ENCODE measurements at regions not wholly inside any gene's neighbourhood (a gene's known extent, or its start where the extent isn't known, plus 50 kb on each side); places are given as distances from the start of the nearest gene placed in this dataset.

DNA sequence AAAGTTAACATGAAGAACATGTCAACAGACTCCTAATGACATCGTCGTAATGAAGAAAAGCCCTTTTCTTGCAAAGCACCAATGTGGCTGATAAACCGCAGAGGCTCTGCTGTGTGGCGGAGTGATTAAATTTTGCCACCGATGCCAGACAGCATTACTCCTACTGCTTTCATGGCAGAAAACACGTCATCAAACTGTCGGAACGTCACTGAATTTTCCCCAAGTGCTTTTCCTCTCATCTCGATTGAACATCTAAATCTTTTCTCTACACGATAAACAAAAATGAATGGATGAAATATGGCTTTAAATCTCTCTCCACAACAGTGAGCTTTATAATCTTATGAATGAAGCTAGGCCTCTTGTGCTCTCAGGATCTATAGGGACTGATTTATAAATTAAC is 159.8 kb upstream of the REG3G start:
- no peak for TF ChIP-seq GABPA (IDR thresholded peaks at IDR 0.05; ENCODE audit: low read depth)
- TF ChIP-seq POLR2AphosphoS5 (IDR thresholded peaks at IDR 0.05; ENCODE audit: low read depth), result no peak
- TF ChIP-seq SPI1 (IDR thresholded peaks at IDR 0.05; ENCODE audit: borderline replicate concordance, low read depth), result no peak
- no peak for TF ChIP-seq REST (IDR thresholded peaks at IDR 0.05; ENCODE audit: insufficient replicate concordance, low read depth)
- TF ChIP-seq, protein P1, sequence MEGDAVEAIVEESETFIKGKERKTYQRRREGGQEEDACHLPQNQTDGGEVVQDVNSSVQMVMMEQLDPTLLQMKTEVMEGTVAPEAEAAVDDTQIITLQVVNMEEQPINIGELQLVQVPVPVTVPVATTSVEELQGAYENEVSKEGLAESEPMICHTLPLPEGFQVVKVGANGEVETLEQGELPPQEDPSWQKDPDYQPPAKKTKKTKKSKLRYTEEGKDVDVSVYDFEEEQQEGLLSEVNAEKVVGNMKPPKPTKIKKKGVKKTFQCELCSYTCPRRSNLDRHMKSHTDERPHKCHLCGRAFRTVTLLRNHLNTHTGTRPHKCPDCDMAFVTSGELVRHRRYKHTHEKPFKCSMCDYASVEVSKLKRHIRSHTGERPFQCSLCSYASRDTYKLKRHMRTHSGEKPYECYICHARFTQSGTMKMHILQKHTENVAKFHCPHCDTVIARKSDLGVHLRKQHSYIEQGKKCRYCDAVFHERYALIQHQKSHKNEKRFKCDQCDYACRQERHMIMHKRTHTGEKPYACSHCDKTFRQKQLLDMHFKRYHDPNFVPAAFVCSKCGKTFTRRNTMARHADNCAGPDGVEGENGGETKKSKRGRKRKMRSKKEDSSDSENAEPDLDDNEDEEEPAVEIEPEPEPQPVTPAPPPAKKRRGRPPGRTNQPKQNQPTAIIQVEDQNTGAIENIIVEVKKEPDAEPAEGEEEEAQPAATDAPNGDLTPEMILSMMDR (IDR thresholded peaks at IDR 0.05; ENCODE audit: insufficient read depth, low read length), result no peak
- Histone ChIP-seq H3K4me3 (replicated peaks; ENCODE audit: insufficient read depth, low read length) (no peak overlapping the region), H3K27ac (replicated peaks) (no peak overlapping the region), H3K27me3 (ENCODE audit: insufficient read depth, poor library complexity, severe bottlenecking) (no peaks in the 10 kb centered on the region)
- no peak for DNase-seq (ENCODE audit: low read depth in 1 of 2, low spot score in 1 of 2)

DNA sequence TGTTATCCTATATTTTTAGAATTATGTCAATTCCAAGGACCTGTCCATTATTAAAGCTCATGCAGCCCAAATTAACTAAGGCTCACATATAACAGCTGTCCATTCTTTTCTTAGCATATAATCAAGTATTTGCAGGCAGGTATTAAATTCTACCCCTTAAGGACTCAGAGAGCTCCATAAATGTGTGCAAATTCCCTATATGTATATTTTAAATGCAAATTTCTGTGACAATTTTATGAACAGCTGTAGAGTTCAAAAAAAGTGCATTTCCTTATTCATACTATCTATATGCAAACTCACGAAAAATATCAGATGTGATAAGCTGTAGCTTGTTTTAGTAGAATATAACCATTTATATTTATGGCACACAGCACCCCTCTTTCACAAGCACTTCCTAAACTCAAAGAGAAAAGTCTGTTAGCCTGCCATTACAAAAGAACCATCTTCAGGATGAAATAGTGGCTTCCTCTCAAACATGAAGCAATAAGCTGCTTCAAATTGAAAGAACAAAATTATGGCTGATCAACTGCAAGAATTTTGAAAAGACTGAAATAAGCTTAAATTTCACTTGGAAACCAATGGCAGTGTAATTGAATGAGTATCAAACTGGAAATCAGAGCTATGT is 155.0 kb upstream of the REG3G start:
- peak; percentile 35 to 47 for DNase-seq (ENCODE audit: low read depth in 1 of 2, low spot score in 1 of 2)
- H3K27ac ChIP-seq (replicated peaks), result peak overlapping the region; percentile 90

DNA sequence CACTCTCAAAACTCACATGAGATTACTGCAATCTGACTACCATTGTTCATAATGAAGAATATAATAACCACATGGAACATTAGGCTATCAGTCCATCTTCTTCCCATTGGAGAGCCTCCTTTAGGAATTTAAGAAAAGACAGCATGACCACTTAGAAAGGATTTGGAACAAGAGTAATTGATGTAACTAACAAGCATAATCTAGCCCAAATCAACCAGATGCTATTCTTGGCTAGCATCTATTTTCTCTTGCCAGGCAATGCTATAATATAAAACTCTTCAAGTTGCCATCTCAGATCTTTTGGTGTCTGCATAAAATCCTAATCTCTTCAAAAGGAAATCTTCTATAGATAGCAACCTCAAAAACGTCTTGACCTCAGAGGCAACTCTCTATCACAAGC is 152.0 kb upstream of the REG3G start:
- TF ChIP-seq, protein P1 (IDR thresholded peaks at IDR 0.05; ENCODE audit: insufficient read depth, low read length), result no peak
- TF ChIP-seq POLR2AphosphoS5 (IDR thresholded peaks at IDR 0.05; ENCODE audit: low read depth) (no peak), GABPA (IDR thresholded peaks at IDR 0.05; ENCODE audit: low read depth) (no peak), SPI1 (IDR thresholded peaks at IDR 0.05; ENCODE audit: borderline replicate concordance, low read depth) (no peak), REST (IDR thresholded peaks at IDR 0.05; ENCODE audit: insufficient replicate concordance, low read depth) (no peak)
- no peak for DNase-seq (ENCODE audit: low read depth in 1 of 2, low spot score in 1 of 2)
- H3K4me3 ChIP-seq (replicated peaks; ENCODE audit: insufficient read depth, low read length), result no peak overlapping the region
- no peaks in the 10 kb centered on the region for H3K27me3 ChIP-seq (ENCODE audit: insufficient read depth, poor library complexity, severe bottlenecking)
- no peak overlapping the region for H3K27ac ChIP-seq (replicated peaks)

More for the DNA sequence above, 155.0 kb upstream of the REG3G start:
- TF ChIP-seq SPI1 (IDR thresholded peaks at IDR 0.05; ENCODE audit: borderline replicate concordance, low read depth), result peak; percentile 51
- TF ChIP-seq POLR2AphosphoS5 (IDR thresholded peaks at IDR 0.05; ENCODE audit: low read depth), result no peak
- H3K4me3 ChIP-seq (replicated peaks; ENCODE audit: insufficient read depth, low read length), result no peak overlapping the region
- no peaks in the 10 kb centered on the region for H3K27me3 ChIP-seq (ENCODE audit: insufficient read depth, poor library complexity, severe bottlenecking)

DNA sequence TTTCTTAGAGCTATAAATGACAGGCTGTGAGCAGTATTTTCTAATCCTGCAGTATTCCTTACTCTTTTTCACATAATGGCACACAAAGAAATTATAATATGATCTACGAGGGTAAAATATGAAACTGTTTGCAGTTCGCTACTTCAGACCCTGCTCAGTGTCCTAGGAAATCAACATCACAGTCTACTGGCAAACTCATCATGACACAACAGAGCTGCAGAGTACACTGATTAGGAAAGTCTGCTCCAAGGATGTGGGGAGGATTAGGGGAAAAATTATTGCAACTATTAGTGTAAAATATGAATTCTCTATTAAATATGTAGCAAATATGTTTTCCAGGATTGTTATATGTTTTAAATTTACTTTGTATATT is 149.2 kb upstream of the REG3G start:
- no peak overlapping the region for H3K4me3 ChIP-seq (replicated peaks; ENCODE audit: insufficient read depth, low read length)
- TF ChIP-seq GABPA (IDR thresholded peaks at IDR 0.05; ENCODE audit: low read depth) (no peak), SPI1 (IDR thresholded peaks at IDR 0.05; ENCODE audit: borderline replicate concordance, low read depth) (no peak)
- TF ChIP-seq, protein P1 (IDR thresholded peaks at IDR 0.05; ENCODE audit: insufficient read depth, low read length), result no peak
- DNase-seq (ENCODE audit: low read depth in 1 of 2, low spot score in 1 of 2), result no peak
- H3K27me3 ChIP-seq (ENCODE audit: insufficient read depth, poor library complexity, severe bottlenecking), result no peaks in the 10 kb centered on the region
- H3K27ac ChIP-seq (replicated peaks), result no peak overlapping the region
